AG10803 (cell line): ENCODE measurements at regions not wholly inside any gene's neighbourhood (a gene's known extent, or its start where the extent isn't known, plus 50 kb on each side); places are given as distances from the start of the nearest gene placed in this dataset.

Source experiments
- DNase-seq: peaks from one replicate; pipeline ENCODE4 v3.0.0; 2010; ENCODE audit warnings: low read depth
- H3K4me3 ChIP-seq: 2 replicates; pipeline ENCODE4 v1.5.1; 2011; ENCODE audit warnings: mild to moderate bottlenecking, low read length, control low read depth
- TF ChIP-seq, protein P1 (sequence below): conservative IDR thresholded peaks from 2 replicates; pipeline ENCODE4 v1.5.1; 2011; ENCODE audit warnings: mild to moderate bottlenecking, low read length, control low read depth, inconsistent platforms

DNA sequence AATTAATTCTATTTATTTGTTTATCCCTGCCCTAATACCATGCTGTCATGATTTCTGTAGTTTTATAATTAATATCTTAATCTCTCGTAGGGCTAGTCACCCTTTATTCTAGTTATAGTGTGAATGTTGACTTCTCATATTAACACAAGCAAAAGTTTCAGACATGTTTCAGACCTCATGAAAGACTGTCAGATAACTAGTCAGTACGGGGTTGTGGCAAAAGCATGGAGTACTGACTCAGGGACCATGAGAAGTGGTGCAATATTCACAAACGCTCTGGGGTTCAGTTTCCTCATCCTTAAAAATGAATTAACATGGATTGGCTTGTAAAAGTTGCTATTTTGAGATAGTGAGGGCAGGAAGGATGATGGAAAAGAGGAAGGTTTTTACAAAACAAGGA, 148.9 kb downstream of the TMEM200A start:
- TF ChIP-seq, protein P1, sequence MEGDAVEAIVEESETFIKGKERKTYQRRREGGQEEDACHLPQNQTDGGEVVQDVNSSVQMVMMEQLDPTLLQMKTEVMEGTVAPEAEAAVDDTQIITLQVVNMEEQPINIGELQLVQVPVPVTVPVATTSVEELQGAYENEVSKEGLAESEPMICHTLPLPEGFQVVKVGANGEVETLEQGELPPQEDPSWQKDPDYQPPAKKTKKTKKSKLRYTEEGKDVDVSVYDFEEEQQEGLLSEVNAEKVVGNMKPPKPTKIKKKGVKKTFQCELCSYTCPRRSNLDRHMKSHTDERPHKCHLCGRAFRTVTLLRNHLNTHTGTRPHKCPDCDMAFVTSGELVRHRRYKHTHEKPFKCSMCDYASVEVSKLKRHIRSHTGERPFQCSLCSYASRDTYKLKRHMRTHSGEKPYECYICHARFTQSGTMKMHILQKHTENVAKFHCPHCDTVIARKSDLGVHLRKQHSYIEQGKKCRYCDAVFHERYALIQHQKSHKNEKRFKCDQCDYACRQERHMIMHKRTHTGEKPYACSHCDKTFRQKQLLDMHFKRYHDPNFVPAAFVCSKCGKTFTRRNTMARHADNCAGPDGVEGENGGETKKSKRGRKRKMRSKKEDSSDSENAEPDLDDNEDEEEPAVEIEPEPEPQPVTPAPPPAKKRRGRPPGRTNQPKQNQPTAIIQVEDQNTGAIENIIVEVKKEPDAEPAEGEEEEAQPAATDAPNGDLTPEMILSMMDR: no peak
- DNase-seq: no peak
- no peak overlapping the region for H3K4me3 ChIP-seq

DNA sequence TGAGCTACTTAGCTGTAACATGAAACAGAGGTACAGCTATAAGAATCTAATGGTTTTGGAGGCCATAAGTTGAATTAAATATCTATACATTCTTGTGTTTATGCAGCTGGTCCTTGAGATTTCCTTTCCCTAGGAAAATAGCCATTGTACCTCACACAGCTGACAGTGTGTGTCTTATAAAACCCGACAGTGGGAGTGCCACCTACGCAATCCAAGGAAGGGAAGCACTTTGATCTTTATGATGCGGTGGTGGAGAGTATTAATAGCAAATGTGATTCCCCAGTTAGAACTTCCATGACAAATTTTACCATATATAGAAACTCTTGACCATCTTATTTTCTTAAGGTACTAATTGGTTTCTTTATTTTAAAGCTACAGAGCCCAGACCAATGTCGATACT, 149.5 kb downstream of the TMEM200A start:
- TF ChIP-seq, protein P1: no peak
- DNase-seq: no peak
- H3K4me3 ChIP-seq: no peak overlapping the region

DNA sequence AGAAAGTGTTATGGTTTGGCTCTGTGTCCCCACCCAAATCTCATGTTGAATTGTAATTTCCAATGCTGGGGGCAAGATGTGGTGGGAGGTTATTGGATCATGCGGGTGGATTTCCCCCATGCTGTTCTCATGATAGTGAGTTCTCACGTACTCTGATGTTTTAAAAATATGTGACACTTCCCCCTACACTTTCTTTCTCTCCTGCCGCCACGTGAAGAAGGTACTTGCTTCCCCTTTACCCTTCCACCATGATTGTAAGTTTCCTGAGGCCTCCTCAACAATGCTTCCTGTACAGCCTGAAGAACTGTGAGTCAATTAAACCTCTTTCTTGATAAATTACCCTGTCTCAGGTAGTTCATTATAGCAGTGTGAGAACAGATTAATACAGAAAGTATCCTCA, 150.8 kb downstream of the TMEM200A start:
- DNase-seq: no peak
- TF ChIP-seq, protein P1: no peak
- H3K4me3 ChIP-seq: no peak overlapping the region

DNA sequence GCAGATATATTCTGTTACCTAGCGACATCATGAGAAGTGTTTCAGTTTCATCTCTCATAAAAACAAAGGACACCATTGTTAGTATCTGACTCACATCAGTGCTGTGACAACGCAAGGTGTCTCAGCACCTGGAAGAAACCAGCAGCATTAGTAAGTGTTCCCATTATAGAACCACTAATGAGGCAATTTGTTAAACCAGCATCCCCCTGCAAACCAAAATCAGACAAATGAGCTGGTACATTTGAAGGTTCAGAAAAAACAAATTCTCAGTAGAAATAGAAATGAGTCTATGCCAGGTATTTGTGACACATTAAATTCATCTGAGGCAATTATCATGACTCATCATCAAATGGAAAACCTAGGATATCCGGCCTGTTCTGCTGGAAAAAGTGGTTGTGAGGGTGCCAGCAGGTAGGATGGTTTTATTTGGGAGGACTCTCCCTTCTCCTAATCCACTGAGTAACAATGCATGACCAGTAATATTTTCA, 151.7 kb downstream of the TMEM200A start:
- no peak overlapping the region for H3K4me3 ChIP-seq
- DNase-seq: peak; percentile 18
- TF ChIP-seq, protein P1: no peak

DNA sequence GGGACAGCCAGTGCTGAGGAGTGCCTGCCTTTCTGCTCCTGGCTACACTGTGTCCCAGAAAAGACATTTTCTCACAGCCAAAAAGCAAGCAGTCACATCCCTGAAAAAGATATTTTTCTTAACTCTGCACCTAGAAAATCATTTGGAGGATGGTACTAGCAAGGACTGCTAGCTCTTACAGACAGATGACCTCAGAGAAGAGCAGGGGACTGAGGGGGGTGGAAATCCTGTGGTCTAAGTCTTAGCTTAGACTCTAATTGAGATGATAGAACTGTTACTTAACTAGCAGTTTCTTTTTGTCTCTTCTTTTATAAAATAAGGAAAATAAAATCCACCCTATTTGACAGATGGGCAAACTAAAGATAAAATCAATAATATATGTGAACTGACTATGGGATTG, 152.8 kb downstream of the TMEM200A start:
- TF ChIP-seq, protein P1: no peak
- DNase-seq: peak; percentile 36
- H3K4me3 ChIP-seq: no peak overlapping the region

DNA sequence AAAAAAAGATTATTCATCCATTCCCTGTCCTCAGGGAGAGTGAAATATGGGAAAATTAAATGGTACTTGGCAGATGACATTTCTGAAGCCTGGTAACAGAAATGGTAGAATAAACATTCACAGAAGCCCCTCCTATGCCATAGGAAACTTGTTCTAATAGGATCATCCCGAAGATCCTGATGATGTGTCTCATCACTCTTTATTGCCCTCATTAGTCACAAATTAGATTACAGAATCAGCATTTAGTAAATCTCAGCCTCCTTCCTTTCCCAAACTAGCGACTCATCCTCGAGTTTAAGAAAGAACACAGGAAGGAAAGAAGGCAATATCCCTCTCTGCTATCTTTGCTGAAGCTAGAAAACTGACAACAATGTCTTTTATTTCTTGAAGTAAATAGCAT, 154.4 kb downstream of the TMEM200A start:
- TF ChIP-seq, protein P1: no peak

DNA sequence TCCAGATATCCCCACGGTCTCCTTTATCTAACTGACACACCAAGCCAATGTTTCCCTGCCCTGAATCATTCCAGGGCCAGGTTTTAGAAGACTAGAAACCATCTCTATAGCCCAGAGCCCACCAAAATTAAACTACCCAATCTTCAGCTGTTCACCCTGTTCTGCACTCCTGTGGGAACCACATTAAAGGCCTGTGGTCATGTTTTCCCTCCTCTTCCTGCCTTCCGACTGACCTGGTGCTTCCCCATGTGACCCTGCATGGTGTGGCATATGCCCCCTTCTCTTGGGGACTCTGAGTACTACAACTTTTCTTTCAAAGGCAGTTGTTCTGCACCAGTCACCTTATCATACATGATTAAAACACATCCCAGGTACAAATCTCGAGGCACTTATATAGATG, 155.0 kb downstream of the TMEM200A start:
- TF ChIP-seq, protein P1: no peak
- no peak overlapping the region for H3K4me3 ChIP-seq
- no peak for DNase-seq

More for the DNA sequence above, 154.4 kb downstream of the TMEM200A start:
- peak; percentile 29 for DNase-seq
- H3K4me3 ChIP-seq: no peak overlapping the region
